ENCODE measurements at regions not wholly inside any gene's neighbourhood (a gene's known extent, or its start where the extent isn't known, plus 50 kb on each side); places are given as distances from the start of the nearest gene placed in this dataset.

DNA sequence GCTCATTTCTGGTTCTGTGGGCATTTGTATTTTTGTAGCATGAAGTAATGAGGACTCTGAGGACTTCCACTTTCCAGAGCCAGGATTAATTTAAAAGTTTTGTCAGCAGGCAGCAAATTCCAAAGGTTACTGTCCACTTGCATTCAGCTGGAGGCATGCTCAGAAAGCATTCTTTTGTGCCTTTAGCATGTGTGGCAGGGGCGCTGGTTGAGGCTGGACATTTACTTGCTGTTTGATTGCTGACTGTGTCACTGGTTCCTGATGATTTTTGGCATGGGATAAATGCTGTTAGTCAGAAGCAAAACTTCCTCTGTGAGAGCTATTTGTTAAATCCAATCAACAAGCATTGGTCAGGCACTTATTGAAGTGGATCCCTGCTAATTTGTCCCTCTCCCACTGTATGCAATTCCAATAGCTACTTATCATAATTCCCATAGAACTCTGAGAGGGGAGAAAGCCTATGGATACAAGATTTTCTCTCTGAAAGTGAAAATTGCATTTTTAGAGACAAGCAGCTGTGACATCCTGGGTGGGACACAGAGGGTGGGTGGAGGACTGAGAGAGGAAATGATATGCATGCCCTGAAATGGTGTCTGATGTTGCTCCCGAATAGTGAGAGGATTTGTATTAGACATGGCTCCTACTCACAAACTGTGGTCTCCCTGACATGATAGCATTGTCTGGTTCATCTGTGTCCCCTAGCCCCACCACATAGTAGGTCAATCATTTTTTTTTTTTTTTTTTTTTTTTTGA, 161.2 kb upstream of the WDR11 start:
- no peaks in the 10 kb centered on the region for H3K27me3 ChIP-seq
- no peaks in the 10 kb centered on the region for H3K36me3 ChIP-seq
- H3K9ac ChIP-seq (ENCODE audit: low read depth in 2 of 2, low read length in 2 of 2) = no peak overlapping the region
- TF ChIP-seq, protein P1, sequence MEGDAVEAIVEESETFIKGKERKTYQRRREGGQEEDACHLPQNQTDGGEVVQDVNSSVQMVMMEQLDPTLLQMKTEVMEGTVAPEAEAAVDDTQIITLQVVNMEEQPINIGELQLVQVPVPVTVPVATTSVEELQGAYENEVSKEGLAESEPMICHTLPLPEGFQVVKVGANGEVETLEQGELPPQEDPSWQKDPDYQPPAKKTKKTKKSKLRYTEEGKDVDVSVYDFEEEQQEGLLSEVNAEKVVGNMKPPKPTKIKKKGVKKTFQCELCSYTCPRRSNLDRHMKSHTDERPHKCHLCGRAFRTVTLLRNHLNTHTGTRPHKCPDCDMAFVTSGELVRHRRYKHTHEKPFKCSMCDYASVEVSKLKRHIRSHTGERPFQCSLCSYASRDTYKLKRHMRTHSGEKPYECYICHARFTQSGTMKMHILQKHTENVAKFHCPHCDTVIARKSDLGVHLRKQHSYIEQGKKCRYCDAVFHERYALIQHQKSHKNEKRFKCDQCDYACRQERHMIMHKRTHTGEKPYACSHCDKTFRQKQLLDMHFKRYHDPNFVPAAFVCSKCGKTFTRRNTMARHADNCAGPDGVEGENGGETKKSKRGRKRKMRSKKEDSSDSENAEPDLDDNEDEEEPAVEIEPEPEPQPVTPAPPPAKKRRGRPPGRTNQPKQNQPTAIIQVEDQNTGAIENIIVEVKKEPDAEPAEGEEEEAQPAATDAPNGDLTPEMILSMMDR (IDR thresholded peaks at IDR 0.05) = no peak
- intact Hi-C loops (cut with DNase I) = no loop called here
- no peaks in the 10 kb centered on the region for H3K4me1 ChIP-seq
- no peaks in the 10 kb centered on the region for H3K9me3 ChIP-seq
- H3K27ac ChIP-seq = no peak overlapping the region
- no peak for DNase-seq
- H3K4me3 ChIP-seq = no peak overlapping the region

DNA sequence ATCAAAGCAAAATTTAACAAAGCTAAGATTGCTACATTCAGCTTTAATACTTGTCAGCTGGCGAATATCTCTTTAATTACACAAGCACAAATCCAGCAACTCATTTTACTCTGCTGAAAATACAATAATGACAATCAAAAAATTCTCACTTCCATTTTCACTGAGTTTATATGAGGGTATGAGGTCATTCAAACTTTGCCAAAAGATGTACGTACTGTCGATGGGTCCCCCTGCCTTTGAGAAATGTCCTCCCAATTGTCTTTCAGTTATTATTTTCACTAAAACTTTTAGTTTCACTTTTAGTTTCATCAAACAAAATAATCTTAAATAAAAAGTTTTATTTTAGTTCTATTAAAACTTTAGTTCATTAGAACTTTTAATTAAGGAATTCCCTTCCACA, 159.5 kb upstream of the WDR11 start:
- Histone ChIP-seq H3K4me1 (no peaks in the 10 kb centered on the region), H3K36me3 (no peaks in the 10 kb centered on the region), H3K27ac (no peak overlapping the region), H3K9me3 (no peaks in the 10 kb centered on the region), H3K4me3 (no peak overlapping the region), H3K9ac (ENCODE audit: low read depth in 2 of 2, low read length in 2 of 2) (no peak overlapping the region), H3K27me3 (no peaks in the 10 kb centered on the region)
- TF ChIP-seq, protein P1 (IDR thresholded peaks at IDR 0.05) = no peak
- no peak for DNase-seq
- intact Hi-C loops (cut with DNase I) = no loop called here

DNA sequence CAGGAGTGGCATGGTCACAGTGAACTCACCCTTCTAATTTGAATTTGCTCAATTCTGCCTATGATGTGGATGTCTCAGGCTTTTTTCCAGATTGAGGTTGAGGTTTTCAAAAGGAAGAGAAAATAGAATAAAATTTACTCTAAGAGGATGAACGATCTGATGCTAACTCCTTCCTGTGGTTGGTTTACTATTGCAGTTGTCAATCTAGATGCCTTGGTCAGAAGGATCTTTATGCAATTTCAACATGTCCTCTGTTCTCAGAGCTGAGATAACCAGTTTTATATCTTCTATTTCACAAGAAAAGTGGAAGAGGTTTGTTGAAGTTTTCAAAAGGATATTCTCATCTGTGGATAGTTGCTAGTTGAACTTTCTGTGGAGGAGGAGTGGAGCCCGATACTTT, 150.7 kb upstream of the WDR11 start:
- H3K36me3 ChIP-seq = no peaks in the 10 kb centered on the region
- H3K9ac ChIP-seq (ENCODE audit: low read depth in 2 of 2, low read length in 2 of 2) = no peak overlapping the region
- no peak overlapping the region for H3K27ac ChIP-seq
- no peak for DNase-seq
- intact Hi-C loops (cut with DNase I) = no loop called here
- H3K9me3 ChIP-seq = no peaks in the 10 kb centered on the region
- TF ChIP-seq, protein P1 (IDR thresholded peaks at IDR 0.05) = no peak
- no peak overlapping the region for H3K4me3 ChIP-seq
- H3K4me1 ChIP-seq = no peaks in the 10 kb centered on the region
- H3K27me3 ChIP-seq = no peaks in the 10 kb centered on the region

DNA sequence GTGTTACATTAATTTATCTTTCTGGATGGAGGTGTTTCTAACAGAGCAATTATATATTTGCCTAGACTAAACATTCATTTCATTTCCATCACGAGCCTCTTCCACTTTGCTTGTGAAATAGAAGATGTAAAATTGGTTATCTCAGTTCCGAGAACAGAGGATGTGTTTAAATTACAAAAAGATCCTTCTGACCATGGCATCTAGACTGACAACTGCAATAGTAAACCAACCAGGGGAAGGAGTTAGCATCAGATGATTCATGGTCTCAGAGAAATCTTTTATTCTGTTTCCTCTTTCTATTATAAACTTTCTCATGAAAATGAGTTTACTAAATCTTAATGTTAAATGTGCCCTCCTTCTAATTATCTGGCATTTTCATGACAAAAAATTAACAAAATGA, 149.8 kb upstream of the WDR11 start:
- H3K36me3 ChIP-seq = no peaks in the 10 kb centered on the region
- H3K9ac ChIP-seq (ENCODE audit: low read depth in 2 of 2, low read length in 2 of 2) = no peak overlapping the region
- H3K27ac ChIP-seq = no peak overlapping the region
- no peaks in the 10 kb centered on the region for H3K9me3 ChIP-seq
- no peak for DNase-seq
- intact Hi-C loops (cut with DNase I) = no loop called here
- H3K4me1 ChIP-seq = no peaks in the 10 kb centered on the region
- no peaks in the 10 kb centered on the region for H3K27me3 ChIP-seq
- H3K4me3 ChIP-seq = no peak overlapping the region
- TF ChIP-seq, protein P1 (IDR thresholded peaks at IDR 0.05) = no peak

DNA sequence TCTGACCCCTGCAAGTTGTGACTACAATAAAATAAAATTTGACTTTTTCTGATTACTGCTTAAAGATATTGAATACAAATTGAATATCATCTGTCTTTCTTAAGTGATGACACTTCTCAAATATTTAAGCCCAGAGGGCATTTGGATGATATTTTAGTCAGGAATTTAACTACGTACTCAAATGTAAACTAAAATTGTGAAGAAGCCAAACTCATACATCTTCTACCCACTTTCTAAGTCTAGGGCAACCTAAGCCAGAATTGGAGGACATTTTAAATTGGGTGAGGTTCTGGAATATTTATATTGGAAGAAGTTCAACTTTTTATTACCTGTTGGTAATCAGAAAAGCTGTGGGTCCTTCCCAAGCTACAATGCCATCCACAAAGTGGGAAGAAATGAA, 149.1 kb upstream of the WDR11 start:
- Histone ChIP-seq H3K27ac (no peak overlapping the region), H3K4me1 (no peaks in the 10 kb centered on the region), H3K9ac (ENCODE audit: low read depth in 2 of 2, low read length in 2 of 2) (no peak overlapping the region), H3K4me3 (no peak overlapping the region), H3K36me3 (no peaks in the 10 kb centered on the region), H3K9me3 (no peaks in the 10 kb centered on the region), H3K27me3 (no peaks in the 10 kb centered on the region)
- TF ChIP-seq, protein P1 (IDR thresholded peaks at IDR 0.05) = no peak
- intact Hi-C loops (cut with DNase I) = no loop called here
- no peak for DNase-seq

All from colonic mucosa (tissue), 4 donors.